HG02623 (cell line): ENCODE measurements at regions not wholly inside any gene's neighbourhood (a gene's known extent, or its start where the extent isn't known, plus 50 kb on each side); places are given as distances from the start of the nearest gene placed in this dataset.

Experiments used
- ATAC-seq: cut with Tn5 transposase; IDR thresholded peaks from one replicate; pipeline ENCODE4 v1.9.1; 2021; ENCODE audit warnings: moderate library complexity; ENCODE audit not compliant: unreplicated experiment

DNA sequence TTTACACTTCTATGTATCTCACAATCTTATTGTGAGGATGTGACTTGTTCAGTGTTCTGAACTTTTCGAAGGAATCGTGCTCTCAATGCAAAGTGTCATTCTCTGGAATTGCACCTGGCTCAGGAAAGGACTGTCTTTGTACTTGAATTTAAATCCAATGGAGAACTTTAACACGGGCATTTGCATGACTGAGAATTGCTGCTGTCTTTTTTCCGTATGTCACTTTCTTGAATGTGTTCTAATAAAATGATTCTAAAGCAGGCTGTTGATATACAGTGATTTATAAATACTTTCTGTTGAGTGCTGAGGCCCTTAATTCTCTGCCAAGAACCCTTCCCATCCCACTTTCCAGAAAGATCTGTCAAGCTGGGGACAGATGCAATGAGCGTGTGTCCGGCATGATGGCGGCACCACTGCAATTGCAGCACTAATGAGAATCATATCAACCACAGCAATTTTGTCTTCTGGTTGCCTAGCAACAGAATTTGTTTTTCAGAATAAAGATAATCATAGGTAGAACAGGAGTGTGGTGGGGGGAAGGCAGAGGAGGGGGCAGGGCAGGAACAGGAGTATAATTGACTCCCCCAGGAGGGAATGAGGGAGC lies 210.6 kb upstream of the UMPS start:
- no peak for ATAC-seq

DNA sequence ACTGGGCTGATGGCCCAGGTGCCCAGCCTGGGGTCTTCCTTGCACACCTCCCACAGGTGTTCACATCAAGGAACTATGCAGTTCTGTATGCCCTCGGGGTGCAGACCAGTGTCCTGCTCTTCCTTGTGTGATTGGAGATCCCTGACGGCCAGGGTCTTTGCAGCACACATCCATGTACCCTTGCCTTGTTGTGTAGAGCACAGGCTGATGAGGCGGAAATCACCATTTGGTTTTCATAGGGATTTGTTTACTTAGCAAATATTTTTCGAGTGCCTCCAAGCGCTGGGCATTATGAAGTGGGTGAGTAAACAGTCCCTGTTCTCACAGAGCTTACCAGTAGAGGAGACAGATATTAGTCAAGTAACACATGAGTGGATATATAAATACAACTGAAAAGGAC lies 209.3 kb upstream of the UMPS start:
- ATAC-seq, result no peak

DNA sequence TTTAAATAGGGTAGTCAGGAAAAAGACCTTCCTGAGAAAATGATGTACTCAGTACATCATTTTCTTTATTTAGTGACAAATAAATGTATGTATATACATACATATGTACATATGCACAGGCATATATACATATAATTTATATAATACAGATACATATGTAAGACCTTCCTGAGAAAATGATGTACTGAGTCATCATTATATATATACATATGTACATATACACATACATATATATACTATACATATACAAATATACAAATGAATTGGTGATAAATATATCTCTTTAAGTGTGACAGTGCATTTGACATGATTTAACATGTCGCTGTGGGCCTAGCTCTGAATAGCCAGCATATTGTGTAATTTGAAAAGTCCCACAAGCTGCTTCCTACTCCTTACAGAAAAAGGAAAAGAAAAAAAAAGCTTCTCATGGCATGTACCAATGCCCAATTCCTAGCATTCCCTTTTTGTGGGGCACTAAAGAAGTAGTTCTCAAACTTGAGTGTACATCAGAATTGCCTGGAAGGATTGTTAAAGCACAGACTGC lies 208.1 kb upstream of the UMPS start:
- no peak for ATAC-seq

DNA sequence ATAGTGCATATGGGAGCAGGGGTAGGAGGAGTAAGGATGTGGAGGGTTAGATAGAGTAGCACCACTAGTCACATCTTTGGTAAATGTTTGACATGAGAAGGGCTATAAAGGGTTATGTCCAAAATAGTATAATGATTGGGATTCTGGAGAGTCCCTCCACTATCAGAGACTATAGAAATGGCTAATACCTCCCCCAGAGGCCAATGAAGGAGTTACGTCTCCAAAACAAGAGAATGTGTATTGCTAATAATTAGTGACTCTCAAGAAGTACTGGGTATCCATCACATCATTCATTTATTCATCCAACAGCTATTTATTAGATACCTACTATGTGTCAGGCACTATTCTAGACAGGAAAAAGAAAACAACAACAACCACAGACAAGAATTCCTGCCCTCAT lies 203.7 kb upstream of the UMPS start:
- ATAC-seq, result no peak

DNA sequence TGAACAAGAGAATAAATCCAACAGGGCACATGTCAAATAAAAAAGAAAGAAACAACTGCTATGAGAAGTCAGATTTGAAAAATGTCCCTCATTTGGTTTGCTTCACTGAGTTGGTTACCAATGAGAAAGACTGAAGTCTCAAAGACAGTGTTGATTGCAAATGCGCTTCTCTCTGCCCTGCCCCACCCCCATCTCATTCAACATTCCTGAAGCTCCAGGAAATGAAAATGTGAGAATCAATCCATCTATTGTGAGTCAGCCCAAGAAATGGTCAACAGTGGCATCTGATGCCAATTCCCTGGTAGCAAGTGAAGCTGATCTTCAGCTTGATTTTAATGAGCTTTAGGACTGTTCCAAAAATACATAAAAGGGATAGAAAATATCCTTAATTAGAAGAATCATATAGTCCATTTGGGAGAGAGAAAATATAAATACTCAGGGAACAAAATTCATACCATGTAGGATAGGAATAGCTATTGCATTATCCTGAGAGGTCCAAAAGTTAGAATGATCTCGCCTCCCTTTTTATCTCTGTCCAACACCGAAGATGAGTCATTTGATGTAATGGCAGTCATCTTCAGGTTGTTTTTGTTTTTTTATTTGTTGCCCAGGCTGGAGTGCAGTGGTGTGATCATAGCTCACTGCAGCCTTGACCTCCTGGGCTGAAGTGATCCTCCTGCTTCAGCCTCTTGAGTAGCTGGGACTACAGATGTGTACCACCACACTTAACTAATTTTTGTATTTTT lies 200.3 kb upstream of the UMPS start:
- ATAC-seq, result no peak

DNA sequence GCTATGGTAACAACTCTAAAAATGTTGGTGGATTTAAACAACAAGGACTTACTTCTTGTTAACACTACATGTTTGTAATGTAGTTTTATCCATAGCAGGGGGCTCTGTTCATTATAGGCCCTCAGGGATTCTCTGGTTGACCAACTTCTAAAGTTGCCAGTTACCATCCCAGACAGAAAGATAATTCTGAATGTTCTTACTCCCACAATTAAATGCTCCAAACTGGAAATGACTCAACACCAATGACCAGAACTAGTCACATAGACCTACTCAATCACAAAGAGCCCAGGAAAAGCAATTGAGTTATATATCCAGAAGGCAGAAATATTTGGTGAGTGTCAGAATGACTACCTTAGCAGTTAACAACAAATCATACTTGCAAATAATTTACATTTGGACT lies 199.3 kb upstream of the UMPS start:
- no peak for ATAC-seq

DNA sequence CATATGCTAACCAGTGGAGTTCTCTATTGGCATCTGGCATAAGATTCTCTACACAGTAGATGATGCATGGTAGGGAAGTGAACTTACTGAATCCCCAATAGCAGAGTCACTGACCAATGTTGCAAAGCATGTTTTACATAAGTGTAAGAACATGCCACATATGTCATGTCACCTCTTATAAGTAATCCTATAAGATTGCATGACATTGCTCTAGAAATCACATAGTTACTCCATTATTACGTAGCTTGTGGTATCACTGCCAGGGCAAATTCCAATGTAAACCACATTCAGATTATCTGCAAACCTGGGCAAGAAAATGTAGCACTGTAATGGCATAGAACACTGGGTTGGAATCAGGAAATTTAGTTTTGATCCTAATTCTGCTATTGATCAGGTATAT lies 198.2 kb upstream of the UMPS start:
- no peak for ATAC-seq

DNA sequence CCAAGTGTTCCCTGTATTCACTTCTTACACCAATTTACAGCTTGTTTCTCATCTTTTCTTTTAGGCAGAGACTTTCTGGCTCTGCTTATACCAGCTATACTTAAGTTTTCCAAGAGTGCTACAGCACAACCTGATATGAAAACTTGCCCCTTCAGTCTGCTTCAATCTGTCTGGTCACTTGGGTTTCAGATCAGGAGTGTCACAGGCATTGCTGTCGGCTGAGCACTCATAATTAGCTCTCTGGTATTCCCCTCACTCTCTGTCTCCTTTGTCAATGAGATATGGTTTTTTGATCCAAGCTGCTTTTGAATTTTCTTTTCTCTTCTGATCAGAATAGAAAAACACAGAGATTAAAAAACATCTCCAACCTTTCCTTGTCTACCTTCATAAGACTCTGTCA lies 194.9 kb upstream of the UMPS start:
- ATAC-seq, result no peak

DNA sequence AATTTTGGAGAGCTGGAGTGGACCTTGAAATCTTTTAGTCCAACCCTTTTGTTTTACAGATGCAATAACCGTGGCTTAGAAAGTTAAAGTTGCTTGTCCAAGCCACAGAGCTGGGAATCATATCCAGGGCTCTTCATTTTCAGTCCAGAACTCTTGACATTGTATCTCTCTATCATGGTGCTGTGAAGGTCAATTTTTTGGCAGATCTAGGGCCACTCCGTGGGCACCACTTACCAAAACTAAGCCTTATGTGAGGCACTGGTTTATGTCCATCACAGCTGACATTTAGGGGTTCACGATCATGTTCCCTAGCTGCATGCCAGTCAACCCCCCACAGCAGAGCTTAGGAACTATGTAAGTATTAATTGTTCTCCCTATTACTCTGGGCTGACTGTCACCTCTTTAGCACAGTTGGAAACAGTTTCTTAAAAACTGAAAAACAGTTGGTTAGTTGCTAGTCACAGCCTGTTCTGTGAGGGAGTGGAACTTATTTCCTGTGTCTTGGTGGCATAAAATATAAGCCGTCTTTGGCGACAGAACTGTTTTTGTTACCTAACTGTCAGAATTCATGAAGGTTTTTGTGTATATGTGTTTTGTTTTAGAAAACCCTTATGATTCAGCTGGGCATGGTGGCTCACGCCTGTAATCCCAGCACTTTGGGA lies 189.6 kb upstream of the UMPS start:
- no peak for ATAC-seq

DNA sequence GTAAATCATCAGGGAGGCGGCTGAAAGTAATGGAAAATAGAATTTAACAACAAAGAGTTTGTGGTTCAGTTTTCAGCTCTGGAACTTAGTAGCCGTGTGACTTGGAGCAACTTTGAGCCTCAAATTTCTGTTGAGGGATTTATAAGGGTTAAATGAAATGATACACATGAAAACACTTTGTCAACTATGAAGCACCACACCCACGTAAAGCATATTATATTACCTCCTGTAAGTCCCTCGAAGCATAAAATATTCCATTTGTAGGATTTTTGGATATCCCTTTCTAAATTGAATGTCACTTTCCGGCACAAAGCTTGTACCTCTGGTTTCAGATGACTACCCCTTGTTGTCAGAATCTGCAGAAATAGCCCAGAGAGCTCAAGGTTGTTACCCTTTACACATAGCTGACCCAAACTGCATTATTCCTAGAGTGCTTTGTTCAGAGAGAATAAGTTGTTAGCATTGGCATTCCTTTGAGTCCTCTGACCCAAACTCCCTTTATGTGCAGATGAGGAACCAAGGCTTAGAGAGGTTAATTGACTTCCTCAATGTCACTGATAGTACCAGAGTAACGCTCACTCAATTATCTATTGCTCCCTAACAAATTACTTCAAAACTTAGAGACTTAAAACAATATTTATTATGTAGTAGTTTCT lies 187.9 kb upstream of the UMPS start:
- no peak for ATAC-seq

DNA sequence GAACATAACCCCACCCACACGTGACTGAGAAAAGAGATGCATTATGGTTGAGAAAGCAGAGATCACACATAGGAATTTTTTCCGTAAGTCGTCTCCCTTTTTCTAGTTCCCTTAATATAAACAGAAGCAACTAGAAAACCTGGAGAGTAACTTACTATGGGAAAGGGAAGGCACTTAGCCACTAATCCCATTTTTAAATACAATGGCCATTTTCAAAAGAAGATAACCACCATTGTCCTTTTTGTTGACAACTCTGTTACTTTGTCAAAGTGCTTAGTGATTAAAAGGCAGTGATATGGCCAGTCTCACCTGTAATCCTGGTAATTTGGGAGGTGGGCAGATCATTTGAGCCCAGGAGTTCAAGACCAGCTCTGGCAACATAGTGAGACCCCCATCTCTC lies 184.4 kb upstream of the UMPS start:
- ATAC-seq, result no peak

DNA sequence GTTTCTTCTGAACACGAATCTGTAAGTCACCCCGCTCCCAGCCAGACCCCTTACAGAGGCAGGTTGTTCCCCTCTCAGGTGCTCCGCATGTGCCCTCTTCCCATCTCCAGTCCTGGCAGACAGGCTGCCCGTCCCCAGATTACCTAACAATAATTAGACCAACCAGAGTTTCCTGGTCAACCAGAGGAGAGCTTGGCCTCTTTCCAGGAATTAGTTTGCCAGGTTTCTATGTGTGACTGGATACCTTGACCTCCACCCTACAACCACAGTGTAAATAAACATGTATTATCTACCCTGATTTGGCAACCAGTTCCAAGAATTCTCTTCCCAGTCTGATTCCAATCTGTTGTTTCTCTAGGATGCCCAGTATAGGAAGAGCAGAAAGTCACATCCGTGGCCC lies 178.0 kb upstream of the UMPS start:
- ATAC-seq, result no peak

DNA sequence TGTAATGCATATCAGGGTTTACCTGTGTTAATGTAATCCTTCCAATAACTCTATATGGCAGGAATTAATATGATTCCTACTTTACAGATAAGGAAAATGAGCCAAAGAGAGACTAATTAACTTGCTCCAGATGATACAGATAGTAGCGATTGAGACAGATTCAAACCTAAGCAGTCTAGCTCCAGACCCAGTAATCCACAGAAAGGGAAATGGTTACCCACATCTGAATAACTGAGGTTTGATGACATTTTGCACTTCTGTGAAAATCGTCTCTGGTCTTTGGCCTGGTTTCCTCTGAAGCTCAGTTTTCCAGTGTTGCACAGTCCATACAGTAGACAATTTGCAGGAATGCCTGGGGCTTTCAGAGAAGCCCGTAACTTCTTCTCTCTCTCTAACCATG lies 177.1 kb upstream of the UMPS start:
- ATAC-seq, result no peak

DNA sequence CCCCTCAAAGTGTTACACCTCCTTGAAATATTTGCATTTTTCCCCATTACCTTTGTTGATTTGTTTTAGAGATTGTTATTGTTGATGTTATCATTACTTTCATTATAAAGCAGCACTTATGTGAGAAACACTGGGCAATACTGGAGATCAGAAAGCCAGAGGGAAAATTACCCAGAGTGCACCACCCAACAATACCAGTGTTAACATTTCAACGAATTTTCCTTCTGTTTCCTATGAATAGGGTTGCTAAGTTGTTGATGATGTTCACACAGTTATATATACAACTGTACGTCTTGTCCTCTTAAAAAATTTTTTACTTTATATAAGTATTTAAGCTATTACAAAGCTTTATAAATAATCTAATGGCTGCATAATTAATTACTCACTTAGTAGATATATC lies 173.6 kb upstream of the UMPS start:
- ATAC-seq, result no peak

DNA sequence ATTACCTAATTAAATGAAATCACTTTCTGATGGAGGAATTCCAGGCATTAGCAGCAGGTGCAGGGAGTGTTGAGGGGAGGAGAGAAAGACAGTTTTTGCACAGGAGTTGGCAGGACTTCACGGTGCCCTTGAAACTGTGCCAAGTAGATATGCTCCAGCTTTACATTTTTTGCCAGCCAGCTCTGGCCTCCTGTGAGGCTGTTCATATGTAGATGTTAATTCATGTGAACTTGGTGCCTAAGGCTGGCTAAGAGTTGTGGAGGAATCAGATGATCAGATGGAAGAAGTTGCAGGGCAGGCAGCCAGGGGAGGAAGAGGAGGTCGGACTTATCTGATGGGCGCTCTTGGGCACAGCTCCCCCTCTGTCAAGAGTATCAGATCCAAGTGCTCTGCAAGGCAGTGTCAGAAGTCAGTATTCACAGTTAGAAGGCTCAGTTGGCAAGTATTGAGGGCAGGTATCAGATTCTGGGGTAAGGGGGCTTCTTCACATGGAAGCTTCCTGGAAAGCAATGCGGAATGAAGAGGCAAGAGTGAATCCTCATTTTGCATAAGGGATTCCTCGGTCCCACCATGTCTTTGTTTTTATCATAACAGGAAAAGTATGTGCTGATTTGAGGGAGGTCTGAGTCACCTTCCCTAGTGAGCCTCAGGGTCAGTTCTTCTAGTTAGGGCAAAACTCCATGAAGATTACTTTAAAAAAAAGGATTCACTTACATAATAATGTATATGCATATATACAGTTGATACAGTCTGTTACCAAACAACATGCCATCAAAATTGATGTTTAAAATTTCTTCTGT lies 172.6 kb upstream of the UMPS start:
- no peak for ATAC-seq

DNA sequence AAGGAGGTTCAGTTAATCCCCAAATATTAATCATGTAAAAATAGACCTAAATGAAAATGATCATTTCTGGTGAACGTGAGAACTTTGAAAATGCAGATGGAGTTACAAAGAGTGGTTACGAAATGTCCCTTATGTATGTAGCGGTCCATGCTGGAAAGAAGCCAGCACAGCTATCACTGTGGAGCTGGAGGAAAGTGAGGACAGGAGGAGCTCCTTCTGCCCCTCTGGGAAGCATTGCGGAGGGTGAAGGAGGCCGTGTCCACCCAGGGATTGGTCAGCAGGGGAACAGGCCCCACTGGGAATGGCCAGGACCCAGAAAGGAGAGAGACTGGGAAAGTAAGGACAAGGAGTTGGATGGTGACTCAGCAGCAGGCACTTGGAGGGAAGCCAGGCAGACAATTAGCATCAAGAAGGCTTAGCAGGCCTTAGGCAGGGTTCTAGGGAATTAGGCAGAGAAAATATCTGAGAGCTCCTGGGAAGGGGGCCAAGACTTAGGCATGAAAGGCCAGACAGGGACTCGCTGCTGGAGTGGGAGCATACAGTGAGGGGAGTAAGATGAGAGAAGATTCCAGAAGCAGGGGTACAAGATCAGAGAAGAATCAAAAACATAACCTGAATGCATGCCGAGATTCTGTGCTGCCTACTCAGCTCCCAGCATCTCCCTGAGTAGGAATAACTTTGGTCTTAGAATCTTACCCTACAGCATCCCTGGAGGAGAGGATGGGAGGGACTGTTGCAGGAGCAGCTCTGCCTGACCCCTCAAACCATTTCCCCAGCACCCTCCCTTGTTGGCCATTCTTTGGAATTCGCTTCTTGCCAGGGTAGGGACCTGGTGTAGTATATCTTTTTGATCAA lies 171.0 kb upstream of the UMPS start:
- ATAC-seq, result no peak

DNA sequence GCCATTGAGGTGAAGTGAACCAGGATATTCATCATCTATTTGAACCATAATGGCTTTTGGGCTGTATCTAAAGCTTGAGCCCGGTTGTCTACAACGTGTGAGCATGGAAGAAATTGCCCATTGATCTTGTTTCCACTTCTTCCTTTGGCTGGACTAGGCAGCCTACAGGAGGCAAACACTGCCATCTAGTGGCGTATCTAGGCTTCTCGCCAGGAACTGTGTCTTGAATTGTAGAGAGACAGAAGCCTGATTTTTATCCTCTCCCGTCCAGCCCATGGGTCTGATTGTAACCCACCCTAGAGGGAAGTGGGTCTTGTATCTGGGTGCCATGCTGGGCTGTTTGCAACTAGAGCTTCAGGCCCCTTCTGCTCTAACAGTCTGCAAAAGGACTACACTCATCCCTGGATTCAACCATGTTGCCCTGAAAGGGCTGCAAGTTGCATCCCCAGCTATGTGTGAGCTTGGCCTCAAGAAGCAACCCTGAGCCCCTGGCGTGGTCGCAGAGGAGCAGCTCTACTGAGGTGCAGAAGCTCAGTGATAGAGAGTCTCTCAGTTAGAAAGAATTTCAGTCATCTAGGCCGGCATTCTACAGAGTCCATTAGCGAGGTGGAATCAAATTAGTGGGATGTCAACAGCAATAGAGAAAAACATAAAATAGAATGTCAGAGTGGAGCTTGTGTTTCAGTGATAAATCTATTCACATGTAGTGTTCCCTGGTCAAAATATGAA lies 170.2 kb upstream of the UMPS start:
- no peak for ATAC-seq

DNA sequence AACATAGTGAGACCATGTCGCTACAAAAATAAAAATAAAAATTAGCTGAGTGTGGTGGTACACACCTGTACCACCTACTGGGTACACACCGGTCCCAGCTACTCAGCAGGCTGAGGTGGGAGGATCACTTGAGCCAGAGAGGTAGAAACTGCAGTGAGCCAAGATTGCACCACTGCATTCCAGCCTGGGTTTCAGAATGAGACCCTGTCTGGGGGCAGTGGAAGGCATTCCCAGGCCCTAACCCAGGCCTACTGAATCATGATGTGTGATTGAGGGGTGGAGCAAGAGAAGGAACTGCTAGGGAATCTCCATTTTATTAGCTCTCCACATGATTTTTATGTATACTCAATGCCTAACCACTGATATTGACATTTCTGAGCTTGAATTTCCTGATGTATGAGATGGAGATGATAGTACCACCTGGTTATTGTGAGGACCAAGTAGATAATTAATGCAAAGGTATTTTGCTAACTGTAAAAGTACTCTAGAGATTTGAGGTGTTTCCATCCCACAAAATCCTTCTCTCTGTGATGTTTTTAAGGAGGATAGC lies 169.5 kb upstream of the UMPS start:
- no peak for ATAC-seq

DNA sequence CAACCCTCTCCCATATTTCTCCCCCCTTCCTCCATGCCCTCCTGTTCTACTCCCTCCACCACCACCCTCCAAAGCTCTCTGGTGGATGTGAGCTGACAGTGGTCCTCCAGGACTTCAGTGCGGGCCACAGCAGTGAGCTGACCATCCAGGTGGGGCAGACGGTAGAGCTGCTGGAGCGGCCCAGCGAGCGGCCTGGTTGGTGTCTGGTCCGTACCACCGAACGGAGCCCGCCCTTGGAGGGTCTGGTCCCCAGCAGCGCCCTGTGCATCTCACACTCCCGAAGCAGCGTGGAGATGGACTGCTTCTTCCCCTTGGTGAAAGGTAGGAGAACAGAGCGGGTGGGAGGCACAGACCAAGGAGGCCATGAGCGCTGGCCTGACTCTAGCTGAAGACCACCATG lies 167.5 kb upstream of the UMPS start:
- no peak for ATAC-seq
